ENCODE measurements at regions not wholly inside any gene's neighbourhood (a gene's known extent, or its start where the extent isn't known, plus 50 kb on each side); places are given as distances from the start of the nearest gene placed in this dataset.

- no peak for TF ChIP-seq CTCF (conservative IDR thresholded peaks at IDR 0.05)
- TF ChIP-seq ZFX (IDR thresholded peaks at IDR 0.05) = no peak
Observed at GRCh38 chr9:109940561-109940960, 160.6 kb downstream of the PALM2AKAP2 start.
